GM21825 (cell line): ENCODE measurements at regions not wholly inside any gene's neighbourhood (a gene's known extent, or its start where the extent isn't known, plus 50 kb on each side); places are given as distances from the start of the nearest gene placed in this dataset.

ENCODE experiments used
- ATAC-seq: cut with Tn5 transposase; IDR thresholded peaks from one replicate; pipeline ENCODE4 v1.9.1; 2021; ENCODE audit warnings: mild to moderate bottlenecking, moderate library complexity; ENCODE audit not compliant: unreplicated experiment

DNA sequence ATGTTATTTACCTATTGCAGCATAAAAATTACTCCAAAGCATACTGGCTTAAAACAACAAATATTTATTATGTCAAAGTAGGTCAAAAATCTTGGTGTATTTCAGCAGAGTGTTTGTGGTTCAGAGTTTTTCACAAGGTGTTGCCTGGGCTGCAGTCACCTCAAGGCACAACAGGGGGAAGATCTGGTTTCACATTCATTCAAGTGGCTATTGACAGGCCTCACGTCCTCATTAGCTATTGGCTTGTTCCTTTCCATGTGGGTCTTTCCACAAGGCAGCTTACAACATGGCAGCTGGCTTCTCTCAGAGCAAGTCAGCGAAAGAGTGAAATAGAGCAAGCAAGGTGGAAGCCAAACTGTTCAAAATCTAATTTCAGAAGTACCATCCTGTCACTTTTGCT, 602.9 kb downstream of the OLFM4 start:
- no peak for ATAC-seq

DNA sequence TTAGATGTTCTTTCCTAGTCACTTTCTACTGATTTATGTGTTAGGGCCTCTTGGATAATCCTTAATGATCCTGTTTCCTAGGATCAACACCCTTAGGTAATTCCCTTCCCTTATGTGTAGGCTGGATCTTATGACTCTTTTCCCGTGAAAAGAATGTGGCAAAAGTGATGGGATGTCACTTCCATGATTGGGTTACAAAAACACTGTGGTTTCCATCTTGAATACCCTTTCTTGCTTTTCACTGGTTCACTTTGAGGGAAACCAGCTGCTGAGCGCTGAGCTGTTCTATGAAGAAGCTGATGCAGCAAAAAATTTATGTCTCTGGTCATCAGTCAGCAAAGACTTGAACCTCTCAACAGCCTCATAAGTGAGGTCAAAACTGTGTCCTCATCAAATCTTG, 609.4 kb downstream of the OLFM4 start:
- no peak for ATAC-seq

GRCh38 chr13:53642306-53642705, 613.7 kb downstream of the OLFM4 start:
- no peak for ATAC-seq

- ATAC-seq, result no peak
These were observed 620.1 kb downstream of the OLFM4 start for GRCh38 chr13:53648673-53649072.

GRCh38 chr13:53672005-53672404, 643.4 kb downstream of the OLFM4 start:
- no peak for ATAC-seq

DNA sequence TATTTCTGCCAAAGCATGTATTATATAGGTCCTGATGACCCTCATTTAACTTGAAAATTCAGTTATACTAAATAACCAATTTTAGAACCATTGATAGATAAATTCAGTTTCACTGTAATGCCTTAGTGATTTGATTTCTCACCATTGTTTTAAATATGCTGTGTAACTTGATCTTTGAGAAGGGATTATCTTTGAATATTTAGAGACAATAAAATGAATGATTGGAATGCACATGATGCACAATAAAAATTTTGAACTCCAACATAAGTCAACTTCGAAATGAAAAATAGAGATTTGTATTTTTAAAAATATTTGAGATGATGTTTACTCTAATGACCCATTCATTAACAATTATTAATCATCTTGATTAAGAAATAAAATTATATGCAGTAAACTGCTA, 654.5 kb downstream of the OLFM4 start:
- ATAC-seq, result no peak

DNA sequence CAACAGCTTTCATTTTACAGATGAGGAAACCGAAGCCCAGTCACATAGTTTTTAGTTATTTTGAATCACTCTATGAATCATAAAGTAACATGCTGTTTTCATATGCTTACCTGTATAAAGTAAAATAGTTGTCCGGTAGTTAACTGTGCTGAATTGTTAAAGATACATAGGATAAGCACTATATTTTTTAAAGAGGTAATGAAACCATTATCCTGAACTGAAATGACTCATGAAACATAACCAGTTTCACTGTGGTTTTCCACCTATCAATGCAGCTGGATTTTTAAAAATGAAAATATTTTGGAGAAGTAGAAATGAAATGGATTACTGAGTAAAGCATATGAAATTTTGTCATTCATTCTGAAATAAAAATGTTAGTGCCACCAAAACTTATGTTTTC, 655.0 kb downstream of the OLFM4 start:
- ATAC-seq, result no peak

GRCh38 chr13:53691417-53691816, 662.8 kb downstream of the OLFM4 start:
- no peak for ATAC-seq

- ATAC-seq, result no peak
These were observed 666.4 kb downstream of the OLFM4 start for GRCh38 chr13:53694814-53695532.

DNA sequence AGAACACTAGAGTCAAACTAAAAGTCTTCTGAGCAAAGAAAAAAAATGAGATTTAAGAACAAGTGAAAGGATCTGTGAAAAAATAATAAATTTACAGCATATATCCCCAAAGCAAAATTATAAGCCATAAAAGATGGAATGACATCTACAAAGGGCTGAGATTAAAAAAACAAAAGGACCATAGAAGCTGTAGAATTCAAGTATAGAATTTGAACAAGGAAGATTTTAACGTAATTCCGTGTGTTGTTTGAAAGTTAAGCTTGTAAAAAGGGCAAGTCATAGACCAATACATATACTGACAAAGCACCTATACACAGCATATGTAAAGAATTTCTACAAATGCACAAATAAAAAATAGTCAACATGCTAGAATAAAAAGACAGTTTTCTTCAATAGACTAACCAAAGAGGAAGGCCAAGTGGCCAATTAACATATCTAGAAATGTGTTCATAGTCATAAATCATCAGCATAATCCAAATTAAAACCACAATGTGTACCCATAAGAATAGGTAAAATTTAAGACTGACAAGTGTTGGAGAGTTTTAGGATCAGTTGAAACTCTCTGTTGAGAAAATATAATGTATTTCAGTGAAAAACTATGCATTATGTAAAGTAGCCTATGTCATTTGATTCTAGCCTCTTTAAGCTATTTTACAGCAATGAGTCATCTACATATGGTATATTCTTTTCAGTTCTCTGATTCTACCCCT, 674.9 kb downstream of the OLFM4 start:
- ATAC-seq, result no peak

GRCh38 chr13:53719281-53719680, 690.7 kb downstream of the OLFM4 start:
- ATAC-seq, result no peak

GRCh38 chr13:53732664-53733063, 704.1 kb downstream of the OLFM4 start:
- ATAC-seq, result no peak

DNA sequence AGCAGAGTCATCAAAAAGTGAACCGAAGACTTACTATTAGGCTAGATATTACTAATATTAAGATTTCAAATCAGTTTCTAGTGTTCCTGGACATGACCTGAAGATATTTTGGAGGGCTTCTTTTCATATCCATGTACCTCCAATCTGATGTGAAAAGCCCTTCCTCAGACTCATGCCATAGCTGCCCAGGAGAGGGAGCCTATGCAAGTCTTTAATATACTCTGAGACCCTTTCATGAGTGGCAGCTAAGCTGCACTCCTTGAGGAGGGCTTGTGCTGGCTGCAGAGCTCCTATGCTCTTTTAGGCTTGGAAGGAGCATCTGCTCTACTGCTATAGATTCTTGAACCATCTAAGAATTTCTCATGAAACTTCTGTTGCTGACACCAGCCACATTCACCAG, 715.3 kb downstream of the OLFM4 start:
- ATAC-seq, result no peak

DNA sequence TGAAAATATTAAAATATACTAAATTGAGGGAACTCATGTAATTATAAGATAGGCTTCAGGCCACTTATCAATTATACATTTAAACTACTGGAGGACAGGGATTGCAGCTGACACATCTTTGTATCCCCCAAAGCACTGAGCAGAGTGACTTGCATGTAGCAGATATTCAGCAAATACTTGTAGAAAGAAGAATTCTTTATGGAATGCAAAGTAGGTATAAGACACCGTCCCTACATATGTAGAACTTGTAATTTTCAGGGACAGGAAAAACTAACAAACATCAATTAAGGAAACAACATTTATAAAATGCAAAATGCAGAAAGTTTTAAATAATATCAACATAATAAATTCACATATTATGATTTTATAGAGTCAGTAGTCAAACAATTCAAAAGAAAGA, 719.2 kb downstream of the OLFM4 start:
- no peak for ATAC-seq

- ATAC-seq, result no peak
These were observed 720.7 kb downstream of the OLFM4 start for GRCh38 chr13:53749306-53749705.

DNA sequence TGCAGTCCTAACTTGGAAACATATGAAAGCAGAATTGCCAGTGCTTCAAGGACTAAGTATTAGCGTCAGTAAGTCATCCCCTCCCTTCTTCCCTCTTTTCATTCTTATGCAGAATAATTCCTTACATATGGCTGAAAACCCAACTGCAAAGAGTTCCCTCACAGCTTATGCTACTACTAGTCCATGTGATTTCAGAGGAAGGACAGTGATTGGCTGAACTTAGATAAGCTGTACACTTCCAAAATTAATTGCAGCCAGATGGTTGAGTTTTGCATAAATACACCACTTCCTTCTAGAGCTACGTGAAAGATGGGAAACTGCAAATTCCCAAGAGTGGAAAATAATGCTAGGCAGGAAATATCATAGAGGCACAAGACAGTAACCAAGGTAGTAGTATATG, 730.4 kb downstream of the OLFM4 start:
- no peak for ATAC-seq

GRCh38 chr13:53775807-53776206, 747.2 kb downstream of the OLFM4 start:
- no peak for ATAC-seq

- no peak for ATAC-seq
These were observed 750.3 kb downstream of the OLFM4 start for GRCh38 chr13:53778937-53779336.

DNA sequence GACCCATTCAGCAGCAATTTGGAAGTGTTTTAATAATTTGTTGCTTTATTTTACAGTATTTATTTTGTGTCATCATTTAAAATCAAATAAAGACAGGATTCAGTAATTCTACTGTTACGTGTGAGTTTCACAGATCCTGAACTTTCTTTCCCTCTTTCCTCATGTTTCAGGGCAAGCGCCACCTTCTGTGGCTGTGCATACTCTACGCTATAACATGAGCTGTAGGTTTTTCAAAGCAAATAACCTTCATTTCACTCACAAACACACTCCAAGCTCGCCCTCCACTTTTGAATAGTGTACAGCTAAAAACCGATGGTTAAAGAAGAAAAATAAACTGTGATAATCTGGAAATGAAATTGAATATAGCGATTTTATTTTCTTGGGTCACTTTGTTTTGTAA, 753.3 kb downstream of the OLFM4 start:
- no peak for ATAC-seq

DNA sequence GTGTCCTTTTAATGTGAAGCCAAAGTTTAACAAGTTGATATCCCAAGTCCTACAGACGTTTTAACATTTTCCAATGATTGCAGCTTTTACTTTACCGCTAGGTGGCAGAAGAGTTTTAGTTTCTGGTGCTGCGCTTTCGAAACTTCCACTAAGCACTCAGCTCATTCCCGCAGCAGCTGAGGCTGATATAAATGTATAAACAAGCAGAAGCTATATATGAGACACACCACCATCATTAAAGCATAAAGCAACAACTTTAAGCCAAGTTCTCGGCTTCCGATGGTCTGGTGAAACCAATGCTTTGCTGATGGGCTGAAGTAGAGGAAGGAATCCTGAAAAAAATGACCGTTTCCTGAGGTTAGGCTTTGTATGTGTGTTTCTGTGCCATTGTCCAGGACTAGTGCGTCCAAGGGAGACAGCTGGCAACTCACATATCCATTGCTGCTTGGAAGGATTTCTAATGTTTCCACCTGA, 753.9 kb downstream of the OLFM4 start:
- no peak for ATAC-seq

DNA sequence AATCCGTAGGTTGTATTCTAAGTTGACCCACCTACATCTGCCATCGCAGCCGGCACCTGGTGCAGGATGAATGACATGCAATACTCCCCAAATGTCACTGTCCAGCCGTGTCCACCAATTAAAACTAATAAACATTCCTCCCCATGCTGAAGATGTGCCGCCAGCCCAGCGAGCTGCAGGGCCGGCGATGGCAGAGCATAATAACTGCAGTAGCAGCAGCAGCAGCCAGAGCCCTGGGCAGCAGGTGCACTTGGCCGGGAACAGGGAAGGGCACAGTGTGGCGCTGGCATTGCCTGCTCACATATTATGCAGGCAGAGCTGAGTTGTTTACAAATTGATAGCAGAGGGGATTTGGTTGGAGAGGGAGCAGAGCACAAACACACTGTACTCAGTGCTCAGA, 754.9 kb downstream of the OLFM4 start:
- ATAC-seq, result no peak

DNA sequence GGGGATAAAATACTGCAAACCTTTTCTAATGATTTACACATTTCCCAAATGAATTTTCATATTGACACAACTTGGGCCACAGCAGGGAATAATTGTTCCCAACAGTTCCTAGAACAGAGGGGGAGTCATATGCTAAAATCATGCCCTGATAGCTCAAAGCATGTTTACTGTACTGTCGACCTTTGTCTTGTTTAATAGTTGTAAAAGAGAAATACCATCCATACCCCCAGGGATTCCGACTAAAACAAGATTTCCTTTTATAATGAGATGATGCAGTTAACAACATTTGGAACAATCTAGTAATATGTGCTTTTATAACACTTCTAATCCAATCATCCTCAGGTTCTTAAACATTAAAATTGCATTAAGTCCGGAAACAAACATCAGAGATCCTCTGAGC, 759.7 kb downstream of the OLFM4 start:
- no peak for ATAC-seq

DNA sequence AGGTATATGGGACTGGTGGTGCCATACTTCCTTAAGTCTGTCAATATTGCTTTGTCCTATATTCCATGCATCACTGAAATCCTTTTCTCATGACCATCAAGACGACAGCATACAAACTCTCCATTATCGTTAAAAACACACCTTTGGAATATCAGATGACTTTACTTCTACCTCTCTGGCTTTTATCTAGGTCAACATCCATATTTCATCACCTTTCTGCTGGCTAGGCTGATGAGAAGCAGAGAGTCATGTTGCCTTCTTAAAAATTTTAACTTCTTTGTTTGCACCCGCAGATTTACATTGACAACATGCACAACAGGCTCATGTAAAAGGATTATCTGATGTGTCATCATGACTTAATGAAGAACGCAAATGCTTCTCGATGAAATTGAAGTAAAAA, 771.4 kb downstream of the OLFM4 start:
- ATAC-seq, result no peak
